Cardiac fibroblast (primary cell): ENCODE measurements at regions not wholly inside any gene's neighbourhood (a gene's known extent, or its start where the extent isn't known, plus 50 kb on each side); places are given as distances from the start of the nearest gene placed in this dataset.

Experiments
- DNase-seq, 2 donors: peaks; one replicate each; pipeline versions ENCODE4 v3.0.0 to v3.0.0-alpha.2; 2010; ENCODE audit warnings: low read depth in 2 of 2
- H3K4me3 ChIP-seq, 2 donors: replicated peaks in 1 of 2; 1 replicate in 1 of 2; 2 replicates in 1 of 2; pipeline ENCODE4 v1.5.1; 2011; ENCODE audit warnings: low read depth in 2 of 2, low read length in 2 of 2, mild to moderate bottlenecking in 2 of 2, moderate library complexity in 1 of 2
- CTCF ChIP-seq: IDR thresholded peaks from one replicate; pipeline ENCODE4 v1.5.1; 2011; ENCODE audit warnings: low read depth, mild to moderate bottlenecking, low read length, inconsistent platforms

GRCh38 chrX:10358958-10359357 lies 202.2 kb downstream of the CLCN4 start:
- TF ChIP-seq CTCF: no peak
- no peak overlapping the region for H3K4me3 ChIP-seq
- DNase-seq: no peak

- peak in 1 of 2 donors; percentile 4 for DNase-seq
- TF ChIP-seq CTCF: no peak
- no peak overlapping the region for H3K4me3 ChIP-seq
These were observed 203.3 kb downstream of the CLCN4 start for GRCh38 chrX:10360116-10360515.

GRCh38 chrX:10365532-10366265 lies 208.9 kb downstream of the CLCN4 start:
- no peak for TF ChIP-seq CTCF
- H3K4me3 ChIP-seq: no peak overlapping the region
- no peak for DNase-seq

- TF ChIP-seq CTCF: no peak
- no peak for DNase-seq
These were observed 210.6 kb downstream of the CLCN4 start for GRCh38 chrX:10367406-10367805.

GRCh38 chrX:10370976-10371375 lies 214.2 kb downstream of the CLCN4 start:
- no peak for TF ChIP-seq CTCF
- DNase-seq: no peak
- no peak overlapping the region for H3K4me3 ChIP-seq

More at GRCh38 chrX:10367406-10367805, 210.6 kb downstream of the CLCN4 start:
- H3K4me3 ChIP-seq: no peak overlapping the region

DNA sequence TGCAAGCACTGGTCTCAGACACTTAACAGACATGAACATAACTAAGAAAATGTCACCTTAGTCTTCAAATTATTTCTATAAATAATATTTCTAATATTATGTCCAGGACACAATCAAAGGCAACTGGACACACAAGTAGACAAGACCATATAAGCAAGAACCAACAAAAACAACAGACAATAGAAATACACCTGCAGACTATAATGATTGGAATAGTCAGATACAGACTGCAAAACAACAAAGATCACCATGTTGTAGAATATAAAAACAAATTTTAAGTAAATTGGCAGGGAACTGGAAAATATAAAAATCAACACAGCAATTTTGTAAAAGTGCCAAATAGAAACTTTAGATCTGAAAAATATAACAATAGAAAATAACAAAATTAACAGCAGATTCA lies 220.7 kb downstream of the CLCN4 start:
- TF ChIP-seq CTCF: no peak
- no peak overlapping the region for H3K4me3 ChIP-seq

DNA sequence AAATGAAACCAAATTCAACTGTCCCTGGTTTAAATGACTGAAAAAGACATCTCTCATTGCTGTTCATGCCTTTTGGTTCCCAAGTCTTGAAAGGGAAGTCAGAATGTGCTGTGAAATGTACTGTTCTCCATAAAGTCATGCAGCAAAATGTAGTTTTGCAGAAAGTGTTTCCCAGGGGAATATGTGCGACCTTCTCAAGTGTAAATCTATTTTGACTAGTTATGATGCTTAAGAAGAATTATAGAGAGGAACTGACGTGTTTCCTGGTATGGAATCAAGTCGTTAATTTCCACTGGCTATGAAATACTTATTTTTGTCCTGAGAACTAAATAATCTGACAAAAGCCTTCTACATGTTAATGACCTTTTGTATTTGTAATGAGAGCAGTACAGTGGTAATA lies 223.1 kb downstream of the CLCN4 start:
- no peak overlapping the region for H3K4me3 ChIP-seq
- no peak for DNase-seq

More for the DNA sequence above, 220.7 kb downstream of the CLCN4 start:
- DNase-seq: no peak

More for the DNA sequence above, 223.1 kb downstream of the CLCN4 start:
- no peak for TF ChIP-seq CTCF
